ENCODE measurements at regions not wholly inside any gene's neighbourhood (a gene's known extent, or its start where the extent isn't known, plus 50 kb on each side); places are given as distances from the start of the nearest gene placed in this dataset.

DNA sequence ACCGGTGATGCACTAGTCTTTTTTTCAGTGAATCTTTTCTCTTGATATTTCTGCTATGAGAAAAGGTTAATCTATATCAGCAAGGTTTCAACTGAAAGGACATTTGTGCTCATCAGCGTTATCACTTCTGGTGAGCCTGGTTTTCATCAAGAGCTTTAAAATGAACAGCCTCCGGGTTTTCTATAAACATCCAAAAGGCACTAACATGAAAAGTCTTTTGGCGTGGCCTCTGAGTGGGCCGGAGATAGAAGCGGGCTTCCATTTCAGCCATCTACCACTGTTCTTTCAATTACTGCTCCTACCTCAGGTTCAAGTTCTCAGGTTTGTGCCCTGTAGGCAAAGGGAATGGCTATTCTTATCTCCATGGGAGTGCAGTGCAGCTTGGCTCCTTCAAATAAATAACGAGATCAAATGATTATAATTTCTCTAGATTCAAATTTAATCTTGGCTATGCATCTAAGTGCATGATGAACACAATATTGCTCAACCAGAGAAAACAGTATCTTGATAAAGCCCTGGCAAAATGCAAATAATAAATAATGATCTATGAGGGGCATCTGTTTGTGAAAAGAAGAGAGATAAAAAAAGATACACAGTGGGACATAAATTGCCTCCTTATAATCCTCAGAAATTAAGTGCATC is 314.8 kb downstream of the CDH2 start:
- Mint-ChIP-seq H3K27ac (ENCODE audit: unreplicated experiment) (no peak overlapping the region), H3K36me3 (ENCODE audit: low read depth, unreplicated experiment) (no peaks in the 10 kb centered on the region), H3K9me3 (ENCODE audit: unreplicated experiment) (no peaks in the 10 kb centered on the region), H3K27me3 (ENCODE audit: low read depth, unreplicated experiment) (no peaks in the 10 kb centered on the region), H3K4me1 (ENCODE audit: low read depth, unreplicated experiment) (peaks cover 15% of the 10 kb centered on the region), H3K4me3 (ENCODE audit: unreplicated experiment) (no peak overlapping the region)
- Histone ChIP-seq H3K4me3 (ENCODE audit: insufficient read depth, low read depth, low read length) (no peak overlapping the region), H2AFZ (ENCODE audit: low read depth, low read length) (no peak overlapping the region), H3K9me3 (ENCODE audit: insufficient read depth, low read depth, low read length) (no peaks in the 10 kb centered on the region), H3K4me2 (ENCODE audit: low read length) (no peak overlapping the region), H3K36me3 (ENCODE audit: insufficient read depth, low read length) (no peaks in the 10 kb centered on the region), H3K4me1 (ENCODE audit: insufficient read depth, low read length) (peaks cover 4% of the 10 kb centered on the region), H3K9ac (ENCODE audit: low read length) (no peak overlapping the region), H4K20me1 (ENCODE audit: insufficient read depth, low read length) (no peaks in the 10 kb centered on the region), H3K27me3 (ENCODE audit: insufficient read depth, low read length) (no peaks in the 10 kb centered on the region), H3K79me2 (ENCODE audit: insufficient read depth, low read length) (no peaks in the 10 kb centered on the region), H3K27ac (ENCODE audit: low read depth, low read length) (no peak overlapping the region)
- TF ChIP-seq, protein P1, sequence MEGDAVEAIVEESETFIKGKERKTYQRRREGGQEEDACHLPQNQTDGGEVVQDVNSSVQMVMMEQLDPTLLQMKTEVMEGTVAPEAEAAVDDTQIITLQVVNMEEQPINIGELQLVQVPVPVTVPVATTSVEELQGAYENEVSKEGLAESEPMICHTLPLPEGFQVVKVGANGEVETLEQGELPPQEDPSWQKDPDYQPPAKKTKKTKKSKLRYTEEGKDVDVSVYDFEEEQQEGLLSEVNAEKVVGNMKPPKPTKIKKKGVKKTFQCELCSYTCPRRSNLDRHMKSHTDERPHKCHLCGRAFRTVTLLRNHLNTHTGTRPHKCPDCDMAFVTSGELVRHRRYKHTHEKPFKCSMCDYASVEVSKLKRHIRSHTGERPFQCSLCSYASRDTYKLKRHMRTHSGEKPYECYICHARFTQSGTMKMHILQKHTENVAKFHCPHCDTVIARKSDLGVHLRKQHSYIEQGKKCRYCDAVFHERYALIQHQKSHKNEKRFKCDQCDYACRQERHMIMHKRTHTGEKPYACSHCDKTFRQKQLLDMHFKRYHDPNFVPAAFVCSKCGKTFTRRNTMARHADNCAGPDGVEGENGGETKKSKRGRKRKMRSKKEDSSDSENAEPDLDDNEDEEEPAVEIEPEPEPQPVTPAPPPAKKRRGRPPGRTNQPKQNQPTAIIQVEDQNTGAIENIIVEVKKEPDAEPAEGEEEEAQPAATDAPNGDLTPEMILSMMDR (IDR thresholded peaks at IDR 0.05; ENCODE audit: insufficient read depth, low read depth, low read length) = no peak
- TF ChIP-seq EZH2 (IDR thresholded peaks at IDR 0.05; ENCODE audit: insufficient read depth, low read length) = no peak
- FAIRE-seq (no peak), DNase-seq (ENCODE audit: low read depth) (no peak)

DNA sequence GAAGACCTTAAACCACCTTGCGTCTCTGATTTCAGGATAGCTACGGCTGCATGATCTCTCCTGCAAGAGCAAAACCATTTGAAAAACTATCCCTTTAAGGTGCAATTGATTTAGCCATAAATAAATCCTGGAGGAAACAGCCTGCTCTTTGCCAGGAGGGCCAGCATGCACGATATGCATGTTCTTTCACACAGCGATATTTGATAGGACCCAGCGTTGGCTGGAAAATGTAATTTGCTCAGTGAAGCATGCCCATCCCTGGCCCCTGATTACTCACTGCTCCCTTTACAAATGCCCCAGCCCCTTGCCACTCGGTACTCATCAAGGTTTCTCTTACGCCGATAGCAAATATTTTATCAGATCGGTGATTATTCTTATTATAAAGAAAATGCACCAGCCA is 315.4 kb downstream of the CDH2 start:
- Mint-ChIP-seq H3K36me3 (ENCODE audit: low read depth, unreplicated experiment) (no peaks in the 10 kb centered on the region), H3K27me3 (ENCODE audit: low read depth, unreplicated experiment) (no peaks in the 10 kb centered on the region), H3K4me3 (ENCODE audit: unreplicated experiment) (no peak overlapping the region), H3K4me1 (ENCODE audit: low read depth, unreplicated experiment) (peaks cover 15% of the 10 kb centered on the region), H3K9me3 (ENCODE audit: unreplicated experiment) (no peaks in the 10 kb centered on the region), H3K27ac (ENCODE audit: unreplicated experiment) (no peak overlapping the region)
- Histone ChIP-seq H3K27me3 (ENCODE audit: insufficient read depth, low read length) (no peaks in the 10 kb centered on the region), H3K4me2 (ENCODE audit: low read length) (no peak overlapping the region), H3K79me2 (ENCODE audit: insufficient read depth, low read length) (no peaks in the 10 kb centered on the region), H2AFZ (ENCODE audit: low read depth, low read length) (no peak overlapping the region), H3K4me3 (ENCODE audit: insufficient read depth, low read depth, low read length) (no peak overlapping the region), H4K20me1 (ENCODE audit: insufficient read depth, low read length) (no peaks in the 10 kb centered on the region), H3K36me3 (ENCODE audit: insufficient read depth, low read length) (no peaks in the 10 kb centered on the region), H3K27ac (ENCODE audit: low read depth, low read length) (no peak overlapping the region), H3K4me1 (ENCODE audit: insufficient read depth, low read length) (peaks cover 4% of the 10 kb centered on the region), H3K9ac (ENCODE audit: low read length) (no peak overlapping the region), H3K9me3 (ENCODE audit: insufficient read depth, low read depth, low read length) (no peaks in the 10 kb centered on the region)
- no peak for DNase-seq (ENCODE audit: low read depth)
- TF ChIP-seq EZH2 (IDR thresholded peaks at IDR 0.05; ENCODE audit: insufficient read depth, low read length) = no peak
- TF ChIP-seq, protein P1 (IDR thresholded peaks at IDR 0.05; ENCODE audit: insufficient read depth, low read depth, low read length) = no peak
- no peak for FAIRE-seq

DNA sequence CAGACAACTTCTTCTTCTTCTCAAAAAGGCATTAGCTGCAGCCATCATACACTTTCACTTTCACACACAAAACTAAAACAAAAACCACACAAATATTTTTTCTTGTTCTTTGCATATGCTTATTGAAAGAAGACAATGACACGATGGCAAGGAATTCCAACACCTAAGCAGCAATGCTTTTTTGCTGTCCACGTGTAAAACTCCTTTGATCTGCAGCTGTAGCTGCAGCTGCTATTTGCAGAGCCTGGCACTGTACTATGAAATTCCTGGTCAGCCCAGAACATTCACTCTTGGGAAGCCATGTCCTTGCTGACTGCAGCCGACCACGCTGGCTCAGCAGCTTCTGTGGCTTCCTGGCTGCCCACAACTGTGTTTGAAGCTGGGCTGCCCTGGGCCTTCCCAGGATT is 316.2 kb downstream of the CDH2 start:
- Histone ChIP-seq H2AFZ (ENCODE audit: low read depth, low read length) (peak overlapping the region; percentile 71), H4K20me1 (ENCODE audit: insufficient read depth, low read length) (no peaks in the 10 kb centered on the region), H3K9me3 (ENCODE audit: insufficient read depth, low read depth, low read length) (no peaks in the 10 kb centered on the region), H3K27ac (ENCODE audit: low read depth, low read length) (no peak overlapping the region), H3K9ac (ENCODE audit: low read length) (no peak overlapping the region), H3K4me1 (ENCODE audit: insufficient read depth, low read length) (peaks cover 4% of the 10 kb centered on the region), H3K36me3 (ENCODE audit: insufficient read depth, low read length) (no peaks in the 10 kb centered on the region), H3K4me3 (ENCODE audit: insufficient read depth, low read depth, low read length) (no peak overlapping the region), H3K27me3 (ENCODE audit: insufficient read depth, low read length) (no peaks in the 10 kb centered on the region), H3K79me2 (ENCODE audit: insufficient read depth, low read length) (no peaks in the 10 kb centered on the region), H3K4me2 (ENCODE audit: low read length) (peak overlapping the region; percentile 25)
- DNase-seq (ENCODE audit: low read depth) (peak; percentile 75), FAIRE-seq (peak; percentile 54)
- no peaks in the 10 kb centered on the region for H3K27me3 Mint-ChIP-seq (ENCODE audit: low read depth, unreplicated experiment)
- no peak overlapping the region for H3K4me3 Mint-ChIP-seq (ENCODE audit: unreplicated experiment)
- H3K4me1 Mint-ChIP-seq (ENCODE audit: low read depth, unreplicated experiment) = peaks cover 14% of the 10 kb centered on the region
- no peaks in the 10 kb centered on the region for H3K9me3 Mint-ChIP-seq (ENCODE audit: unreplicated experiment)
- H3K36me3 Mint-ChIP-seq (ENCODE audit: low read depth, unreplicated experiment) = no peaks in the 10 kb centered on the region
- TF ChIP-seq, protein P1 (IDR thresholded peaks at IDR 0.05; ENCODE audit: insufficient read depth, low read depth, low read length) = no peak
- no peak for TF ChIP-seq EZH2 (IDR thresholded peaks at IDR 0.05; ENCODE audit: insufficient read depth, low read length)
- H3K27ac Mint-ChIP-seq (ENCODE audit: unreplicated experiment) = peak overlapping the region; percentile 47

All from astrocyte (in vitro differentiated cells and primary cell).